Brain microvascular endothelial cell (primary cell): ENCODE measurements at regions not wholly inside any gene's neighbourhood (a gene's known extent, or its start where the extent isn't known, plus 50 kb on each side); places are given as distances from the start of the nearest gene placed in this dataset.
A peak's percentile ranks its signal among the peaks of the same experiment; 100 is the strongest.

Experiments
- DNase-seq: peaks from one replicate; pipeline ENCODE4 v3.0.0-alpha.2; 2020
- H3K27ac ChIP-seq: fragments of 250-450 bp; sonication (Bioruptor Pico); 2 replicates; pipeline ENCODE4 v1.5.1; 2020; ENCODE audit warnings: mild to moderate bottlenecking, moderate library complexity
- H3K27me3 ChIP-seq: fragments of 250-450 bp; sonication (Bioruptor Pico); replicated peaks from 2 replicates; pipeline ENCODE4 v1.5.1; 2020; ENCODE audit warnings: mild to moderate bottlenecking
- H3K36me3 ChIP-seq: fragments of 250-450 bp; sonication (Bioruptor Pico); replicated peaks from 2 replicates; pipeline ENCODE4 v1.5.1; 2020; ENCODE audit warnings: mild to moderate bottlenecking
- H3K4me3 ChIP-seq: 2 replicates; pipeline ENCODE4 v1.5.1; 2011; ENCODE audit warnings: low read depth, mild to moderate bottlenecking, control low read depth, low read length, moderate library complexity
- CTCF ChIP-seq: IDR thresholded peaks from 2 replicates; pipeline ENCODE4 v1.5.1; 2011; ENCODE audit warnings: low read depth, mild to moderate bottlenecking, moderate library complexity, low read length, control low read depth, inconsistent platforms; ENCODE audit errors: missing control alignments
- in situ Hi-C: cut with HindIII; loops from 2 replicates; pipeline ENCODE4 v1.10.0; 2017; ENCODE audit warnings: low sequenced_read_pairs, low pct_ligation_motif_present

GRCh38 chr3:31357451-31357850, 175.3 kb upstream of the STT3B start:
- Histone ChIP-seq H3K27me3 (no peaks in the 10 kb centered on the region), H3K27ac (no peak overlapping the region), H3K4me3 (no peak overlapping the region), H3K36me3 (no peaks in the 10 kb centered on the region)
- TF ChIP-seq CTCF: no peak
- DNase-seq: no peak
- in situ Hi-C loops: no loop called here

- Histone ChIP-seq H3K4me3 (no peak overlapping the region), H3K27ac (no peak overlapping the region), H3K36me3 (no peaks in the 10 kb centered on the region), H3K27me3 (no peaks in the 10 kb centered on the region)
- DNase-seq: no peak
- in situ Hi-C loops: no loop called here
- TF ChIP-seq CTCF: no peak
Measured at GRCh38 chr3:31358473-31359070, 174.2 kb upstream of the STT3B start.

- H3K27ac ChIP-seq: peak overlapping the region; percentile 80
- H3K4me3 ChIP-seq: no peak overlapping the region
- in situ Hi-C loops: no loop called here
- DNase-seq: peak; percentile 86
- TF ChIP-seq CTCF: no peak
- no peaks in the 10 kb centered on the region for H3K36me3 ChIP-seq
- no peaks in the 10 kb centered on the region for H3K27me3 ChIP-seq
Measured at GRCh38 chr3:31361371-31362273, 171.1 kb upstream of the STT3B start.

GRCh38 chr3:31364188-31364587, 168.5 kb upstream of the STT3B start:
- H3K27ac ChIP-seq: peak overlapping the region; percentile 56
- H3K27me3 ChIP-seq: no peaks in the 10 kb centered on the region
- no peak for TF ChIP-seq CTCF
- H3K4me3 ChIP-seq: no peak overlapping the region
- H3K36me3 ChIP-seq: no peaks in the 10 kb centered on the region
- DNase-seq: no peak
- in situ Hi-C loops: no loop called here

DNA sequence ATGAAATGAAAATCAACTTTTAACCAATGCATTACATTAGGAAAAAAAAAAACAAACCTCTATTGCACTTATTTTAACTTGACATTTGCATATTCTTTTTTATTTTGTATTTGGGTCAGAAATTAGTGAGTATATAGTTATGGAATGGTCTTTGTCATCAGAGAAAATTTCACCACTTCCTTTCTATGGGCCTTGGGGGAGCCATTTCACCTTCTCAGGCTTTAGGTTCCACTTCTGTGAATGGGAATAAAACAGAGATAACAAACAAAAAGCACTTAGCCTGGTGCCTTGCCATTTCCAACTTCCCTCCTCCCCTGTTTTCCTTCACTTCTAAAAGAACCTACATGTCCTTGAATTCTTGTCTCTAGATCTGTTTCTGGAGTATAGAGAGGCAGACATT, 168.0 kb upstream of the STT3B start:
- Histone ChIP-seq H3K36me3 (no peaks in the 10 kb centered on the region), H3K27me3 (no peaks in the 10 kb centered on the region), H3K4me3 (no peak overlapping the region), H3K27ac (peak overlapping the region; percentile 56)
- in situ Hi-C loops: no loop called here
- DNase-seq: peak; percentile 72
- TF ChIP-seq CTCF: peak; percentile 38
